ENCODE measurements at regions not wholly inside any gene's neighbourhood (a gene's known extent, or its start where the extent isn't known, plus 50 kb on each side); places are given as distances from the start of the nearest gene placed in this dataset.
"Not testable (repeated sequence)": the region's sequence is repeated elsewhere in the genome, so short reads cannot be mapped to it uniquely, and the experiment has no call there.

DNA sequence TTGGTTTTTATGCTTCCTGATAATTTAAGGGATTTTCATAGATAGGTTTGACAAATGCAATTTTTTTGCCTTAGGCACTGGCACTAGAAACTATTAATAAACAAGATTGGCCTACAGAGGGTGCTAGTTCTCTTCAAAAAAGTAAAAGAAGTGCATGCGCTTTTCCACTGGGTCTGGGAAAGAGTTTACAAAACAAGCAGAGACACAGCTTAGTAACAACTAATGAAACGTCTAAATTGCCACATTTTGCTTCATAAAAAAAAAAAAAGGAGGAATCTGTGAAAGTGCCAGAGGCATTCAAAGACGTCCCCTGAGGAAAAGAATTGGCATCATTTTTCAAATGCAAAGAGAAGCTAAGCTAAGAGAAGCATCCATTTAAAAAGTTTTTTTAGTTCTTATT is 58.3 kb upstream of the EEA1 start:
- peak; percentile 67 to 83 for DNase-seq

DNA sequence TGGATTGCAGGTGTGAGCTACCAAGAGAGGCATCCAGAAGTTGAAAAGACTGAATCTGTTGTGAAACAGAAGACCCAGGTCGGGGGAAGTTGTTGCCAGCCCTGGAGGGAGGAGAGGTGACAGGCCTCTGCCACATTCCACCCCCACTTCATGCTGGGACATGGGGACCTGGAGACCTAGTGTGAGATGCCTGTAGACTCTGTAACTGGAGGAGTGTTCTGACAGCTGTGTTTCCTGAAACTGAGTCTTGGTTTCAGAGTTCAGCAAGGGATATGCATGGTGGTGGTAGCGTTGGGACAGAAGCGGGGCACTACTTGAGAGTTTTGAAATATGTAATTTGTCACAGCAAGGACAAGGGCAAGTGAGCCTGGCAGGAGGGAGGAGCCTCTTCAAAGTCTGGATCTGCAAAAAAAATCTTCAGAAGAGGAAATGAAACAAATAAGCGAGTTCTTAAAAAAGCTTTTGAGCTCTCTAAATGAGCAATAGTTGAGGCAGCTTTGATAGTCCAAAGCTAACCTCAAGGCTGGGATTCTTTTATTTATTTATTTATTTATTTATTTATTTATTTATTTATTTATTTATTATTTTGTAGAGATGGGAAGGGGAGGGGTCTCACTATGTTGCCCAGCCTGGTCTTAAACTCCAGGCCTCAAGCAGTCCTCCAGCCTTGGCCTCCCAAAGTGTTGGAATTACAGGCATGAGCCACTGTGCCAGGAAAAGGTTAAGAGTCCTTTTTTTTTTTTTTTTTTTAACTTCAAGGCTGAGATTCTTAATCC is 58.9 kb upstream of the EEA1 start:
- peak; percentile 34 to 47 for DNase-seq

DNA sequence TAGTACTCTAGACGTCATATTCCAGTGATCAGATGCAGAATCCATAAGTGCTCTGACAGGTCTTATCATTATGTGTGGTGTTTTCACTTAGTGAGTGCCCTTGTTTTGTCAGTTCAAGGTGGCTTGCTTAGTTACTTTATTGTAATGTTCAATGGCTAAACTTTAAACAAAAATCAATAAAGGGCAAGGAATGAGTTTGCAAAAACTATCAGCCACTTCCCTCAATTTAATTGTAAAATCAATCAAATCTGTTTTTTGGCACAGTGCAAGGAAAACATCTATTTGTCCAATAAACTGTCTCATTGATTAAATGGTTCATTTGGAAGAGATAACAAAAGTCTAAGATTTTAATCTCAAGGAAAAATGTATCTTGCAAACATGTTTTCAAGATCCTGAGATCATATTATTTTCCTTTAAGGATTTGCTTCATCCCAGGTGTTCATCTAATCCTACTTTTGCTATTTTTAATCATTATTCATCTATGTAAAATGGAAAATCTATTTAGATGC is 59.6 kb upstream of the EEA1 start:
- DNase-seq: no peak

DNA sequence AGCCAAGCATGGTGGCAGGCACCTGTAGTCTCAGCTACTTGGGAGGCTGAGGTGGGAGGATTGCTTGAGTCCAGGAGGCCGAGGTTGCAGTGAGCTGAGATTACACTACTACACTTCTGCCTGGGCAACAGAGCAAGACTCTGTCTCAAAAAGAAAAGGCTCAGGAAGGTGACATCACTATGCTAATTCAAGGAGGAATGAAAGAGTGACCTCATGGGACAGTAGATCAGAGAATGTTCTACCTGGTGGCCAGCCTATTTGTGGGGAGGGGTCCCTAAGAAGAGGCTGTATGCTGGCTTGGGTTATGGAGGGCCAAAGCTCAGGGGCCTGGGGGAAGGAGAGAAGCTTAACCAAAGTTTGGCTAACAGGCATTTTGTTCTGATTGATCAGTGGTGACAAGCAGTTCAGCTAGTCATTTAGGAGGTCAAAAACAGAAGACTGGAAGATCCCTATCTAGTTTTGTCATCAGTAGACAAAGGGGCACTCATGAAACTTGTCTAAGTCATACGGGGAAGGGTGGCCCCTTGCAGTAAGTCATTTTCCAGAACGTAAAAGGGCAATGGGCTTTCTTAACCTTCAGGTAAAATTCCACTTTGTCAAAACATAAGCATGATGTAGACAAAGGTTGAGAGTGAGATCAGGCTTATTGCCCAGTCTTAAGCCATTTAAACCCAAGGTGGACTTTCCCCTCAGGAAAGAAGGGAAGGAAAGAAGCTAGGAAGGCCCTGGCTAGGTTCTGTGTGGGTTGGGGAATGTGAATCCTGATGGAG is 60.8 kb upstream of the EEA1 start:
- no peak for DNase-seq

DNA sequence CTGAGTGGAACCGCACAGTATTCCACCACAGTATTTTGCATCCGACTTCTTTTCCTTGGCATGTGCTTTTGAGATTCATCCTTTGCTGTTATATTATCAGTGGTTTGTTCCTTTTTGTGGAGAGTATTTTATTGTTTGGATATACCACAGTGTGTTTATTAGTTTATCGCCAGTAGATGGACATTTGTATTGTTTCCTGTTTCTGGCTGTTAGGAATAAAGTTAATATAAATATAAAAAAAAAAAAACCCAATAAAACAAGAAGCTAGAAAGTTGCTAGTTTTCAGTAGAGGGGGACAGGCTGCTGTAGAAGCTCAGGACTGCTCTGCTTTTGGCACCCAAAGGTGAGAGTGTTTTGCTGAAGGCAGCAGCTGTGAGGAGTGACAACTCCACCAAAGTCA is 62.0 kb upstream of the EEA1 start:
- no peak for DNase-seq

DNA sequence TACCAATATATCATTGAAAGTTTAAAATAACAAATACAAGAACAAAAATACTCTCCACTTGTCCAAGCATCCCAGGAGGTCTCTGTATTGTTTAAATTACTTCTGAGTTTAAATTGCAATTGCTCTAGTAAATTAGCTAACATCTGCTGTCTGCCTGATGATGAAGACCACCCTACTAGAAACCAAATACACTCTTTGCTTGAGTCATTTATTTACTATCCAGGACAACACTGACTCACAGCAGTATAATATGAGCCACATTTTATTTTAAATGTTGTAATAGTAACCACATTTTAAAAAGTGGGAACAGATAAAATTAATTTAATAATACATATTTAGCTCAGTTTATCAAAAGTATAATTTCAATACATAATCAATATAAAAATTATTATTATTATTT is 62.9 kb upstream of the EEA1 start:
- no peak for DNase-seq

DNA sequence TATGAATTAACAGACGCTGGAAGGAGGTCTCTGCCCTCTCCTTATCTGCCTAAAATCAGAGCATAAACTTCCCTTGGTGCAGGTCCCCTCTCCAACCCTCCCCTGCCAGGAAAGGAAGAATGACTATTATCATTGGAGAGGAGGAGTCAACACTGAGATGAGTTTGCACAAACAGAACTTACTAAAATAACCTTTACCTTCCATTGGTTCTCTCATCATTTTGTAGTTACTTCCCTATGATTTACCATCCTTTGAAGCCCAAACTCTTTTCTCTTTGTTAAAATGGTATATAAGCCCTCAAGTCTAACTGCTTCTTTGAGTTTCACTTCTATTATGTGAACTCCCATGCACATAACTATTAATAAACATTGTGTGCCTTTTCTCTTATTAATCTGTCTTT is 64.2 kb upstream of the EEA1 start:
- DNase-seq: no peak

DNA sequence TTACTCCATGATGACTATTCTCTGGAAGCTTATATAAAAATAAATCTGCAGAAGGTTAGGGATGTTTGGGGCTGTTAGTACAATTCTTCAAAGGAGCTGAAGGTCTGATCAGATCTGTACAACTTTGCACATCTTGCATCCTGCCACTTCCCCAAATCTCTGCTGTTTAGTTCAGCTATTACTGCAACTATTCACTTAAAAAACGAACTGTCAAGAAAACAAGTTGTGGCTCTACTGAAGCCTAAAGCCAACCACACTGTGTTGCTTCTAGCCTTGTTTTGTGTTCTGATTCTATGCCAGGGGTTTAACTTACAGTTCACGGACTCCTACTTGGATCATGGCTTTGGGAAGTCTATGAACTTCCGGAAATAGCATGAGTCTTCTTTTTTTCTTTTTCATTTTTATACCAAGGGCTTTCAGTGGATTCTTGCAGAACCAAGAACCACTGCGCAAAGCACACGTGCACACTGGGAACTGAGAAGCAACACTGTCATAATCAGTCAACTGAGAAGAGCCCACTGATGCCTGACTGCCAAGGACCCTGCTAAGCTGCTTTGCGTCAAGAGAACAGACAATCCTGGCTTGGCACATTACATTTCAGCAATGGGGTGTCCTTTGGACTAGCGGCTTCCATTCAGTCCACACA is 66.3 kb upstream of the EEA1 start:
- DNase-seq: no peak

DNA sequence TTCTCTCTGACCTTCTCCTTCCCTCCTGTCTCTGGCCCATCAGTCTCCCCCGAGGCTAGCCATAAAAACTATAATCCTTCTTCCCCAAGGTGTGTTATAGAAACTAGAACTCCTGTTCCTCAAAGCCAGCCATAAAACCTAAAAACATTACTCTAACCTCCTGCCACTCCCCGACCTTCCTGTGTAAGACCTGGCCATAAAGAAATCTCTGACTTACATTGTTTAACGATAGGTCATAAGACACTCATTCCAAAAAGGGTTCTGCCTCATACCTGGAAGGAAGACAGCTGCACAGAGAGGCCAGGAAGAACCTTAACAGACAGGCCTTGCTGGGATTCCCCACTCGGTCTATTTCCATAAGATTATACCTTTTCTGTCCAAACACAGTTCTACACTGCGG is 70.9 kb upstream of the EEA1 start:
- no peak for DNase-seq

DNA sequence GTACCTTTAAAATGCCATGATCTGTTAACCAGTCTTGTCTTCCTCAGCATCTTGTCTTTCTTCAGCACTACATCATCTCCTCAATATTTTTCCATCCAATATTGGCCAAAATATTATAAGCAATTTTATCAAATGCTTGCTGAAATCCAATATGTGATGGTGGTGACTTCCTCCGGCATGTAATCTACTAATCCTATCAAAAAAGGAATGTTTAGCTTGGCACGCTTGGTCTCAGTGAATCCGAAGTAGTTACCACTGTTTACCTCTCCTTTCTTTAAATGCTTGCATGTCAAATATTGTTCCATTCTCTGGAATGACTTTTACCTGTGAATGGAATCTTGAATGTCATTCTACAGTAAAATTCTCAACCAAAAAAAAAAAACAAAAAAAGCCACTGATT is 72.3 kb upstream of the EEA1 start:
- no peak for DNase-seq

DNA sequence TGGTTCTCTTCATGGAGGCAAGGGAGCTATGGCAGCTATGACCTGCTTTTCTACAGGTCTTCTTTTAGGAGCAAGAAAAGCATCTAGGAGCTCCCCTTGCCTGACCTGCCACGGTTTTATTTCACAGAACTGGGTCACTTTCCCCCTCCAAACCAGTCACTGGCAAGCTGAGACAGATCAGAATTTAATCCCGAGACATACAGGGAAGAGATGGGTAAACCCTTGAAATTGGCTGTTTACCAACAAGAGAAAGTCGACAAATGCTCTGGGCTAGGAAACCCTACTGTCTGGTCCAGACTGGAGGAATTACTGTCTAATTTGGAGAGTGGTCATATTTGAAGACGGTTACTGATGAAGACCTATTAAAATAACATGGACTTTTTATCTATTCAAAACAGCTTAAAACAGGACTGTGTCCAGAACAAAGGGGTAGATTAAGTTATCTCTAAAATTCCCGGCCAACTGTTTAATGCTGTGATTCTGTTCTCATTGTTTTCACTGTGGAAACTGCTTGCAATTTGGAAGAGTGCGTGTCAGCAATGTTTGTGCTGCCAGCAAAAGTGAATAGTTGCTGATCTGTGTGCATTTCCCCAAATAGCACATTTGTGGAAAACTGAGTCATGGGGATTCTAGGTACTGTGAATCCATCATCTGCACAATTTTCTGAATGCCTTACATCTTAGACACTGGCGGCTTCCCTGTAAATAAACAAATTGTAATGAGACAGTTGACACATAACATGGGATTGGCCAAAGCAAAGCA is 73.4 kb upstream of the EEA1 start:
- DNase-seq: no peak

DNA sequence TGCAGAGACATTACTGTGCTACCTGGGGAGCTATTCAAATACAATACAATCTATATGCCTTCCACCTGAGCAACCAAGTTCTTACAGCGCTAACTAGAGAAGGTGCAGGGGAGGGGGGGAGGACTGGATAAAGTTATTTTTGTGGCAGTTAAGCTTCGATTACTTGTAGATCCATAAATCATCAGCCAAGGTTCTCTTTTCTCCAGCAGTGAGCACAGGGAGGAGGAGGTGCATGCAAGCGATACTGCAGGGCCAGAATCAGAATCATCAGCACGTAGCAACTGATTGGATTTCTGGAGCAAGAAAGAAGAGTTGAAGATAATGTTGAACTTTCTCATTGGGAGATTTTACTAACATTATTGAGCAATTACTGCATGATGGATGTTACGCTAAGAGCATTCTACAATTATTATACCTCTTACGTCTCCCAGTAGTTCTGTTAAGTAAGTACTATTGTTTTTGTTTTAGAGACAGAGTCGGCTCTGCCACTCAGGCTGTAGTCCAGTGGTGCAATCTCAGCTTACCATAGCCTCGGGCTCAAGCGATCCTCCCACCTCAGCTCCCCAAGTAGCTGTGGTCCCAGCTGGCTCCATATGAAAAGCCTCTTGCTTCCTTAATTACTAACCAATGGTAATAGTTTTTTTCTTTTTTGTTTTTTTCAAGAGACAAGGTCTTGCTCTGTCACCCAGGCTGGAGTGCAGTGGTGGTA is 74.6 kb upstream of the EEA1 start:
- no peak for DNase-seq

DNA sequence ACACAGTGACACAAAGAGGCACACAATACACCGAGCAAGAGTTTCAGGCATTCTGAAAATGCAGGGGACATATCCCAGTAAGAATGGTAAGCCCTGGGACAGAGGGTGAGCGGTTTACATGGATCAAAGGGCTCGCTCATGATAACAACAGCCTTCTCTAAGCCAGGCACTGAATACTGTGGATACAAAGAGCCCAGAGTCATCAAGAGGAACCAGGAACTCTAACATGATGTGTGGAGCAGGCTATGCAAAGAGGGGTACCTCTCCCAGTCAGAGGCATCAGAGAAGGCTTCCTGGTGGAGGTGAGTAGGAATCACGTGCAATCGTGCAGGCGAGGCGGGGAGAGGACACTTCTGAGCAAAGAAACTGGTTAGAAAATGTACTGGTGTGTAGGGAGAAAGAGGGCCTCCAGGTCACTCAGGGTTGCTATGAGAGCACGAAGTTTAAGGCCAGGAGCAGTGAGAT is 76.9 kb upstream of the EEA1 start:
- DNase-seq: no peak

DNA sequence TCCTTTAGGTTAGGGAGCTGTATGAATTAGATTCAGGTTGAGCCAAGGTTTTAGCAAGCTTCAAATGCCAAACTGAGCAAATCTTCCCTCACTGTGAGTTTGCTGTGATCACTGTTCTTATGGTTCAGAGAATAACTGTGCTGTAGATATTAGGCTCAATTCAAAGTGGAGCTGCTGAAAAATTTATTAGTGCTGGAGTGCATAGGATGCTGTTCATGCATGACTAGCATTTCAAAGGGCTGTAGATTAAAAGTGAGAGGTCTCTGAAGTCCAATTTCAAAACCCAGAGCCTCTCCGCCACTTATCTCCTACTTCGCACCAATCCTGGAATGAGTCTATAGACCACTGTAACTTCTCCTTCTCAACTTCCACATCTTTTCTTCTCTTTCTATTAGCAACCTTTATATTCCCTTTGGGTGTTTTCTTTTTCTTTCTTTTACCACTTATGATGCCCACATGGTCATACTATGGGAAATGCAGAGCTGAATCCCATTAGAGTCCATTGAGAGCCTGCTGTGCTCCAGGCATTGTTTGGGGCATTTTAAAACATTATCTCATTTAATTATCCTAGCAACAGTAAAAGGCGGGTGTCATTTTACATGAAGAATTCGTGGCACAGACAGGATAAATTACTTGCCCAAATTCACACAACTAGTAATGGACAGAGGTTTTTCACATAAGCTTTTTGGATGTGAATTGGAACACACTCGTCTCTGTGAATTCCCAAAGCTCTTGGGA is 77.5 kb upstream of the EEA1 start:
- DNase-seq: no peak

DNA sequence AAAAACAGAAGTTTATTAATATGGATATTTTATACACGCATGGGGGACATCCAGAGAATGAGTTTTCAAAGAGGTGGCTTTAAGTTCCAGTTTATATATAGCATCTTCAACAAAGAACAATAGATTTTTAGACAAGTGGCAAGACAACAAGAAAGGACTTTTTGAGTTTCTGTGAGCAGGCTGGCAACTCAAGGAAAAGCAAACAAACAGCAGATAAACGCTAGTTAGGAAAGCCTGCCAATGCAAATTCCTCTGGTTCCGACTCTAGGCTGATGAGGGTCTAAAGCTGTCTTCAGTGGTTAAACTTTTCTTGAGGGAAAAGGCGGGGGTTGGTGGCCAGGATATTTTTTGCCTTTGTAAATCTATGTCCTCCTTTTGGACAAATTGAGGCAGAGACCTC is 78.4 kb upstream of the EEA1 start:
- no peak for DNase-seq

DNA sequence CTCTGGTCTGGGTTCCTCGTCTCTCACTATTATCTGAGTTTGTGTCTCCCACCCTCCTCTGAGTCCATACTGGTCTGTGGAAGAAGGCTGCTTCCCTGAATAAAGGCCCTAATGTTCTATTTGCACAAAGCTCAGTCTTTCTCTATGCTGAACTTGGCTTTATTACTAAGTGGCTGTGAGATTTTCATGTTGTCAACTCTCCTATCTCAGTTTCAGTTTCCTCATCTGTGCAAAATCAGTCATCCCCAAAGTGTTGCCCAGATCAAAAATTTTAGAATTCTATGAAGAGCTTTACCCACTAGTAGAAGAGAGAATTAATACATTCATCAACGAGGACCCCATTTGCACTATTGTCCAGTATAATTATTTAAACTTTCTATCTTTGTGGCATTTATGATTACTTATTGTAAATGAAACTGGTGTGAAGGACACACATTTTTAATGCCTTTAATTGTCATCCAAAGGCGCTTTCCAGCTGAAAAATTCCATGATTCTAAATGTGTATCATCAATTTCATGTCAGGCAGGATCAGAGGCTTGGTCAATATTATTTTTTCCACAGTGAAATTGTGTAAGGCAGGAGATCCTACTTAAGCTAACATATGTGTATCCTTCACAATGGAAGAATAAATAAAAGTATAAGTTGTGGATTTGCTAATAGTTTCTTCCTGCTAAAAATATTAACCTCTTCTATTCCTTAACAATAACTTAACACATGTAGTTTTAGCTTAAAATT is 79.1 kb upstream of the EEA1 start:
- no peak for DNase-seq

DNA sequence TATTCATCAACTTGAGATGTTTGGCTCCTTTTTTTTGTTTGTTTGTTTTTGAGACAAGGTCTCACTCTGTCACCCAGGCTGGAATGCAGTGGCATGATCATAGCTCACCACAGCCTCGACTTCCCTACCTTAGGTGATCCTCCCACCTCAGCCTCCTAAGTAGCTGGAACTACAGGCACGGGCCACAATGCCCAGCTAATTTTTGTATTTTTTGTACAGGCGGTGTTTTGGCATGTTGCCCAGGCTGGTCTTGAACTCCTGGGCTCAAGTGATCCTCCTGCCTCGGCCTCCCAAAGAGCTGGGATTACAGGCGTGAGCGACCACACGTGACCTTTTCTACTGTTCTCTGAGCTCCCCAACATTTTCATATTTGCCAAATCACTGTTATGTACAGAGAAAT is 79.8 kb upstream of the EEA1 start:
- not testable (repeated sequence) for DNase-seq

DNA sequence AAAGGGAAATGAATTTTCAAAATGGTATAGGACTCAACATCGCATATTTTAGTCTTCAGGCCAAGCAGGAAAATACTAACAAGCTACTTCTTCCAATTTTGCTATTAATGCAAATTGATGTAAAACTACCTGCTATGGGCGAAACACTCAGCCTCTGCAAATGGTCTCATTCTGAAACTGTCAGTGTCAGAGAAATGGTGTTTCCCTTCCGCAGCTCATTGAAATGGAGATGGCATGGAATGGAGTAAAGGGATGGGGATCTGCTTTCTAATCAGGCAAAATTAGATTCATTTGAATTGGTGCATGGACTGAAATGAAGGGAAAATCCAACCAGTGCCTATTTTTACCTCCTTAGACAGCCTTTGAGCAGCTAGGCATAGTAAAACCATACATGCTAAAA is 80.4 kb upstream of the EEA1 start:
- DNase-seq: no peak

DNA sequence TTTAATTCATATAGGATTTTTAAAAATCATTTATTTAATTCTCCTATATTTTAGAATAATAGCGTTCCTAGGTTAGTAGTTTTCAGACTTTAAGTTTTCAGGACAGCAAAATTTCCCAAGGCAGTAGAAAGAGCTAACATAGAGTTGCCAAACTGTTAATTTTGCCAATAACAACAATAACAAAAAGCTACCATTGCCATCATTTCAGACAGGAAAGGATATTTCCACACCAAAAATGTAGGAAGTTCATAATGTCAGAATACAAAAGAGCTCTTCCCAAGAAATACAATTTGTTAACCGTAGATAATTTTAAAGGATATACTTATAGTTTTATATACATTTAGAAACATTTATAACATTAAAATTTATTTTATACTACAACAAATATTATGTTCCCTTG is 81.4 kb upstream of the EEA1 start:
- no peak for DNase-seq

DNA sequence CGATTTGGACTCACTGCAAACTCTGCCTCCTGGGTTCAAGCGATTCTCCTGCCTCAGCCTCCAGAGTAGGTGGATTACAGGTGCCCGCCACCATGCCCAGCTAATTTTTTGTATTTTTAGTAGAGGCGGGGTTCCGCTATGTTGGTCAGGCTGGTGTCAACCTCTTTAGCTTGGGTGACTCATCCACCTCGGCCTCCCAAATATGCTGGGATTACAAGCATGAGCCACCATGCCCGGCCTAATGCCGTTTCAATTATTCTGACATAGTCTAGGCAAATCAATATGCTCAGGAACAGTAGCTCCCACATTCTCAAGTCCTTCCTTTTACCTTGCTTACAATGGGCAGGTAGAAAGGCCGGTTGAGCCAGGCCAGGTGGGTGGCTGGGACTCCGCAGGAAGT is 82.0 kb upstream of the EEA1 start:
- no peak for DNase-seq
